NCI-H82 (cell line): ENCODE measurements at regions not wholly inside any gene's neighbourhood (a gene's known extent, or its start where the extent isn't known, plus 50 kb on each side); places are given as distances from the start of the nearest gene placed in this dataset.

Experiments
- DNase-seq: peaks from one replicate; lab custom pipeline; 2025; lab: John Stamatoyannopoulos, UW

- DNase-seq: no peak
Measured at GRCh38 chr11:81424822-81425221, 1308.8 kb downstream of the FAM181B start.

- DNase-seq: no peak
Measured at GRCh38 chr11:81422402-81422801, 1311.3 kb downstream of the FAM181B start.

DNA sequence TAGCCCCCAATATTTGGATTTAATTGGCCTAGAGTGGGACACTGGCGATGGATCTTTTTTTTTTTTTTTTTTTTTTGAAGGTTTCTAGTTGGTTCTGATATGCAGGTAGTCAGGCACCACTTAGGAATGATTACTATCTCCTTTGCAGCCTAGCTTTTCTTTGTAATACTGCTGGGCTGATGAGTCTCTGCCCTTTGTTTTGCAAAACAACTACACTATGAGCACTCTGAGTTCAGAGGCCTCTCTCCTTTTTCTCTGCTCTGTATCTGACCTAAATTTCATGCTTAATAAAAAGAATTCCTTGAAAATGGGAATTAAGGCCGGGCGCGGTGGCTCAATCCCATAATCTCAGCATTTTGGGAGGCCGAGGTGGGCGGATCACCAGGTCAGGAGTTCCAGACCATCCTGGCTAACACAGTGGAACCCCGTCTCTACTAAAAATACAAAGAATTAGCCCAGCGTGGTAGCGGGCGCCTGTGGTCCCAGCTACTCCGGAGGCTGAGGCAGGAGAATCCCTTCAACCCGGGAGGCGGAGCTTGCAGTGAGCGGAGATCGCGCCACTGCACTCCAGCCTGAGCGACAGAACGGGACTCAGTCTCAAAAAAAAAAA is 1312.3 kb downstream of the FAM181B start:
- DNase-seq: no peak

DNA sequence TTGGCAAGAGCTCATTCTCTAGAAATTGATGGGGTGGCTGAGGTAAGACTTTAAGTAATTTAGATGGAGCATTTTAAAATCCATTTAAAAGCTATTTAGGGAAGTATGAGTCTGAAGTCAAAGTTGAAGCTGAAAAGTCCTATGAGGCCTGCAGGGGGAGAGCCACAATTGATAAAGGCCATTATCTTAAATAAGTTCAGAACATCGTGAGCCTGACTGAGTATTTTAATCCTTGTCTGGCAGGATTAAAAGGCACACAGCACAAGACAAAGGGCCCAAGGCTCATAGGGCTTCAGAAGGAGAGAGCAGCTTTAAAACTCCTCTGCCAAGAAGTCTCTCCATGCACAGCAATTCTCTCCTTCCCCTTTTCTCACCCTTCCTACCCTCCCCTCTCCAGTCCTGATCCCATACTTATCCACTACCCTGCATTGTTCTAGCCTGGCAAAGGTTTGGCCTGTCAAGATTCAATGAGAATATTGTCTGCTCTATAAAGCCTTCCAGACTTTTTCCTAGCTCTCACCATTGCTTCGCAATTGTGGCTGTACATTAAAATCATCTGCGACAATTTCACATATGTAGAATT is 1312.9 kb downstream of the FAM181B start:
- peak; percentile 88 for DNase-seq

DNA sequence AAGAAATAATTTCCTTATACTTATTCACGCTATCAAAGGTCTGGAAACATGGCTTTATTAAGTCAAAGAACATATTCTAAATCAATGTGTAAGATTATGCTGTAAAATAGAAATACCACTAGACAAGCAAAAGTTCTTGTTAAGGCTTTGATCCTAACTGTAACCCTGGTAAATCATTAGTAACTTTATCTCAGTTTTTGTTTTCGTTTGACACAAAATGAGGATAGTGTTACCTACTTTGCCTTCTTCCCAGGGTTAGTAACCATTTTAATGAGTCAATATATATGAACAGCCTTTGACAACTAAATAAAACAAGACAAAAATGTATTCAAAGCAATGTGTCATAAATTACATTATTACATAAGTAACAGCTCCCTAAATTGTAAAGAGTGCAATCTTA is 1336.3 kb downstream of the FAM181B start:
- DNase-seq: no peak

DNA sequence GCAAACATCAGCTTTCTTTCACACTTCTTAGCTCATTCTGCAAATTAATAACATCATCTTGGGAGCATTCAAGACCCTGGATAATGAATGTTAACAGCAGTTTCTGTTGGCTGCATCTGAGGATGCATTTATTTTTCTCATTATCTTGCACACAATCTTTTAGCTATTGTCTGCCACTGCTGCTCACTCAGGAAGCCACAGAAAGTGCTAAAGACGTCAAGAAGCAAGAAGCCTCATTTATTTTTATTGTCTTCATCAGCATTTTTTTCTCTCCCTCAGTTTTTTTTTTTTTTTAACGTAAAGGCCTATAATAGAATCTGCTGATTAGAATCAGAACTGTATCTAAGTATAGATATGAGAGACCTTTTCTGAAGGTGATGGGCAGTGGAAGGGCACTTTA is 1339.4 kb downstream of the FAM181B start:
- no peak for DNase-seq

DNA sequence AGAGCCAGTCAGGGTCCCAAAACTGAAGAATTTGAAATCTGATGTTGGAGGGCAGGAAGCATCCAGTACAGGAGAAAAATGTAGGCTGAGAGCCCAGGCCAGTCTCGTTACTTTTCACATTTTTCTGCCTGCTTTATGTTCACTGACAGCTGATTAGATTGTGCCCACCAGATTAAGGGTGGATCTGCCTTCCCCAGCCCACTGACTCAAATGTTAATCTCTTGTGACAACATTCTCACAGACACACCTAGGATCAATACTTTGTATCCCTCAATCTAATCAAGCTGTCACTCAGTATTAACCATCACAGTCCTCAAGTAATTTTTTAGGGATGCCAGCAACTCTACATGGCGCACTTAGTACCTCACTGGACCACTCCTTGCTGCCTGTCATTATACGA is 1345.3 kb downstream of the FAM181B start:
- DNase-seq: peak; percentile 2

GRCh38 chr11:81380395-81380794 is 1353.3 kb downstream of the FAM181B start:
- DNase-seq: peak; percentile 39

DNA sequence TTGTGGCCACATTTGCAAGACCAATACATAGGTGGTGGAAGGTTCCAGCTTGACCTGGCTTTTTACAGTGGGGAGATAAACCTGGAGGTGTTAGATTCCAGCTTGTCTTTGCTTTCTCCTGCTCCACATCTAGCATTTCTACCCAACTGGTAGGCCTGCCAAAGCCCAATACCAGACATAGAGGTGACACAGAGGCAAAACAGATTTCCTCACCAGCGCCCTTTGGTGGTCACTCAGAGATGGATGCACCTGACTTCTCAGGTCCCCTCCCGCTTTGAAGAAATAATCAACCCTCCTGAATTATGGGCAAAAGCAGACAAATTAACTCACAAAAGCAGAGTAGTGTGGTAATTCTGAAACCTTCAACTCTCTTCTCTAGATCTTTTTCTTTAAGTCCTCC is 1356.2 kb downstream of the FAM181B start:
- DNase-seq: no peak

DNA sequence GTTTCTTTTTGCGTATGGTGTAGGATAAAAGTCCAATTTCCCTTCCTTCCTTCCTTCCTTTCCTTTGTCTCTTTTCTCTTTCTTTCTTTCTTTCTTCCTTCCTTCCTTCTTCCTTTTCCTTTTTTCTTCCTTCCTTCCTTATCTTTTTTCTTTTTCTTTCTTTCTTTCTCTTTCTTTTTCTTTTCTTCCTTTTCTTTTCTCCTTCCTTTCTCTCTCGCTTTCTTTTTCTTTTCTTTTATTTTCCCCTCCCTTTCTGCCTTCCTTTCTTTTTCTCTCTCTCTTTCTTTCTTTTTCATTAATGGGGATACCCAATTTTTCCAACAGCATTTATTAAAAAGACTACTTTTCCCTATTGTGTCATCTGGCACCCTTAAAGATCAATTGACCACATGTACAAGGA is 1359.7 kb downstream of the FAM181B start:
- DNase-seq: no peak

DNA sequence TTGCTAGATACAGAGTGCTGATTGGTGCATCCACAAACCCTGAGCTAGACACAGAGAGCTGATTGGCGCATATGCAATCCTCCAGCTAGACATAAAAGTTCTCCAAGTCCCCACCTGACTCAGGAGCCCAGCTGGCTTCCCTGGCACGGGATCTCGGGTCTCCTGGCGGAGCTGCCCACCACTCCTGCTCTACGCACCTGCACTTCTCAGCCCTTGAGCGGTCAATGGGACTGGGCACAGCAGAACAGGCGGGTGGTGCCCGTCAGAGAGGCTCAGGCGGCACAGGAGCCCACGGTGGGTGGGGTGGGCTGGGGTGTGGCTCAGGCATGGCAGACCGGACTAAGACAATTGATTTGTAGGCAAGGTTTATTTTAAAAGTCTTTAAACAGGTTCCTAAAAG is 1365.5 kb downstream of the FAM181B start:
- no peak for DNase-seq

GRCh38 chr11:81365496-81365895 is 1368.2 kb downstream of the FAM181B start:
- no peak for DNase-seq

- no peak for DNase-seq
Measured at GRCh38 chr11:81359476-81359875, 1374.2 kb downstream of the FAM181B start.

DNA sequence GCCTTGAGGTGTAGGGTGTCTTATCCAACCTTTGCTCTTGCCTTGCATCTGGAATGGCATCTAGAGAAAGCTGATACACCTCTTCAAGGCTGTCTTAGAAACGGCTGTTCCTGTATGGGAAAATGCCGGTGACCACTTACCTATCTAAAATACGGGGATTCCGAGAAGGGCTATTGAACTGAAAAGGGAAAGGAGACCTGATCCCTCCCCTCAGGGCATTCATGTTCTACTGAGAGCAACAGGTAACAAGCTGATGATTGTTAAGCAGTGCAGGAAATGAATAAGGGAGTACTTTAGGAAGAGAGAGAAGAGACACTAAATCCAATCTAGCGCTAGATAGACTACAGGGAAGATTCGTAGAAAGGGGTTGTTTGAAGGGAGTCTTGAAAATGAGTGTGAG is 1388.1 kb downstream of the FAM181B start:
- no peak for DNase-seq

DNA sequence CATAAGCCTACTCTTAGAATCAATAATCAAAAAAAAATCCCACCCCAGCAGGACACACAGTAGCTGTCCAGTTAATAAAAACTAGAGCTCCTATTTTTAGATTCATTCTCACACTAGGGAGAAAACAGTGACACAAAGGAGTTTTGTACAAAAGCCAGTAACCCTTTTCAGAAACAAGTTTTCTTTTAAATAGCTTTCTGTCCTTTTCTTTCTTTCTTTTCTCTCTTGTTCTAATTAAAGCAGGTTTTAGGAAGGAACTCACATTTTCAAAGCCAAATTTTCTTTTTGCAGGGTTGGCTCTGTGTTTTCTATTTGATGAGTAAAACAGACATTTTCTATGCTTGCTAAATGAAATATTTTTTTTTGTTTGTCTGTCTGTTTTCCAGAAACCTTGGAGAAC is 1390.7 kb downstream of the FAM181B start:
- no peak for DNase-seq

DNA sequence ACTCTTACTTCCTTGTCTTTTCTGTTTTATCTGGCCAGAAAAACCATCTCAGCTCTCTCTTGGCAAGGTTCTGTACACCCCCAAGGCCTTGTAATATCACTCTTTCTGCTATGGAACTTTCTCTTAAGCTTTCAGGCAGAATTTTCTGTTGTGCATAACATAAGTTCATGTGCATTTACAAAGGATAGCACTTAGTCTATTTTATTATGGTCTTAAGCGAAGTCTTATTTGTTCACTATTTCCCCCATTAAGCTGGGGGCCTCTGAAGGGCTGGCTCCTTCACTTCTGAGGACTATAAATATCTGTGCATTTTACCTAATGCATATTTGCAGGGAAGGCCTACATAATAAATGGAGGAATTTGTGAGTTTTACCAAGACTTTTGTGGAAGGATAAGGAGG is 1393.4 kb downstream of the FAM181B start:
- DNase-seq: no peak

DNA sequence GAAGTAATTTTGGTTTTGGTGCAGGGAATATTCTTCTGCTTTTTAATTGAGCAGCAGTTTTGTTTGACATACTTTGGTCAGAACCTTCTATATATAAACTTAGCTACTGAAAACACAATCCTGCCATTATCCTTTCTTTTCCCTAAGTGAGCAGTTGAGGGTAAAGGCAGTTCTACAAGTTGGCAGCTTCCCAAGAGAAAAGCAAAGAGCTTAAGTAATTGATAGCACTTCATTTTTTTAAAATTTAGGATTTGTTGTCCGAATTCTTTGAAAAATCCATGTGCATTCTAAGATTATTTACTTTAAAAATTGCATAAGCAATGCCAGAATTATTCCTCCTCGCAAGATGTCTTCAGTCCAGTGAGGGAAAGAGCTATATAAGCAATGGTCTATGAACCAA is 1394.1 kb downstream of the FAM181B start:
- no peak for DNase-seq

DNA sequence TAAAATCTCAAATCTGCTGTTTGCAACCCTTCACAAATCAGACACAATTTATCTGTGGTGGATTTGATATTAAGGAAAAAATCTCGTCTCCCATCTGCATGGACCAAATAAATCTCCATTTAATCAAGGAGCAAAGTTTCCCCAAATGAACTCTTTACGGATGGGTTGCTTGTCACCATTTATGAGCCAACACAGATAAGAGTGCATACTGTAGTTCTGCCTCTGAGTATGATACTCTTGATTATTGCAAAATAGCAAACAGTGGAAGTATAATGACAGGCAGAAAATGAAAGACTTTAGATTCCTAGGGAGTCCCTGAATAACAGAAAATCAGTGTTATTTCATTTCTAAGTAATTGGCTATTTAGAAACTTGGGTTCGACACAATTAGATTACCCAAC is 1395.9 kb downstream of the FAM181B start:
- DNase-seq: no peak

DNA sequence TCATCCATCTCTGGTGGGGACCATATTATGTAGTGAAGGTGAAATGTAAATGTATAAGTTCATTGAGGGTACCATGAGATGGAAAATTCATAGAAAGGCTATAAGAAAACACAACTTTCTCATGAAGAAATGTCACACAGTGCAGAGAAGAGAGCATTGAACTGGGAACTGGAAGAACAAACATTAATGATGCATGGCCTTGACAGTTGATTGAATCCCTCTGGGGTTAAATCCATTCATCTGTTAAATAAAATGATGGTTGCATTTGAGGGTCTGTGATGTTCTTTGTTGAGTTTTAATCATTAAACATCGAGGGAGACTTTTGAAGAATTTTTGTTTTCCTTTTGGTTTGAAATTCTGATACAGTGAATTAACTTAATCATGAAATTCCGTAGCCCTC is 1401.4 kb downstream of the FAM181B start:
- no peak for DNase-seq

DNA sequence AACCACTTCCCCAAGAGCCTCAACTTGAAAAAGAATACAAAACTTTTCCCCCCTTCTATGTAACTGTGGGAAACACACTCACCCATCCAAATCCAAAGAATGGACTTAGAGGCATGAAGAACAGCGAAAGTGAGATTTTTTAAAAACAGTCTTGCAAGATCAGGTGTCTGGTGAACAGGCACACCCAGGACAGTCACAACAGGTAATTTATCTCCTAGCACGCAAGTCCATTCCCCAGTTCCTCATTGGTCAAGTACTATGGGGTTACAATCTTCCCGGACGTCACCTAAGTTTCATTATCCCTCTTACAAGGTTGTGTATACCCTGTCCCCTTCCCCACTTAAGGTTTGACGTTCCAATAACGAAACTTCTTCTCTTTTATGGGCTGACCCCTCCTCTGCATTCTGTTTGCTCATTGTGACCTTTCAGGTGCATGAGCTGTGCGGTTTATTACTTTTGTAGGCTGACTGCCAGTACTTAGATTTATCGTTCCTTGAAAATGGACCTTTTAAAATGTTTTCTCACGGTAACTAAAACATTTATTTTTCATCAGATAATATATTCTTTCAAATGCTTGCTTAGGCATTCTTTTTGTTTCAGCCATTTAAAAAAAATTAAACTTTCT is 1401.9 kb downstream of the FAM181B start:
- no peak for DNase-seq

DNA sequence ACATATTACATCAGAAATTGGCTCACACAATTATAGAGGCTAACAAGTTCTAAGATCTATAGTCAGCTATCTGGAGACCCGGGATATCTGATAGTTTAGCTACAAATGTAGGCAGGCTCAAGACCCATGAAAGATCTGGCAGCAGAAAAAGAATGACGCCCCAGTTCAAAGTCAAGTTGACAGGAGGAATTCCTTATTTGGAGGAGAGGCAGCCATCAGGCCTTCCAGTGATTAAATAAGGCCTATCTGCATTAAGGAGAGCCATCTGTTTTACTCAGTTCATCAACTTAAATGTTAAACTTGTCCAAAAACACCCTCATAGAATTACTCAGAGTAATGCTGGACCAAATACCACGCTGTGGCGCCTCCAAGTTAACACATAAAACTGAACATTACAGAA is 1402.6 kb downstream of the FAM181B start:
- DNase-seq: peak; percentile 6

GRCh38 chr11:81303038-81303664 is 1430.5 kb downstream of the FAM181B start:
- DNase-seq: no peak

DNA sequence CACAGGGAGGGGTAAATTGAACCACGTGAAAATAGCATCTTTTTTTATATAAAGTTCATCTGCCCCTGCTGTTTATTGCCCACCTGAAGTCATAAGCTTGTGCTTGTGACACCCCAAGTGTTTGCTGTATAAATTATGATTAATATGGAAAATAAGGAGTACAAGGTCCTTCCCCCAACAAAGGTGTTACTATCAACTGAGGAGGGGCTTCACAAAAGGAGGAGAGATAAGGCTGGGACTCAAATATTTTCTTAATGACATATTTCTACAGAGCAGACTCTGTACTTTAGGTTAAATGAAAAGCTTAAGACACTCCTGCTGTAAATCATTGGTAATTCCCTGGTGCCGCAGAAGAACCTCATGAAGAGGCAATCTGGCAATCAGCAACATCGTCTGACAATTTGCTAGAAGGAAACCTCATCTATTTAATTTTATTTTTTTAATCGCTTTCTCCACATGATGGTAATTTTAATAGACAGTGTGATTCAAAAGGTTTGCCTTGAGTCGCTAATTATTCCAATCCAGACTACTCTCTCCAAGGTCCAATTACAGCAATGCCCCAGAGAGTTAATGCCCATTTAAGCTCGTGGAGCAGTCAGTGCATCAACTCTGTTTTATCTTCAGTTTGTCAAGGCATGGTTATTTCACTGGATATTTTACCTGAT is 1432.4 kb downstream of the FAM181B start:
- DNase-seq: peak; percentile 18
